Stimulated activated CD4-positive, alpha-beta T cell treated with anti-CD3 and anti-CD28 coated beads, TNF-alpha, amount 100 ng/mL, for 24 hours (primary cell): ENCODE measurements at regions not wholly inside any gene's neighbourhood (a gene's known extent, or its start where the extent isn't known, plus 50 kb on each side); places are given as distances from the start of the nearest gene placed in this dataset.

Source experiments
- DNase-seq, 3 experiments: peaks; one replicate each; pipeline ENCODE4 v3.0.0-alpha.2; 2020; ENCODE audit warnings: low read depth in 3 of 3

- no peak for DNase-seq
These were observed 182.1 kb upstream of the TET2 start for GRCh38 chr4:104964410-104965175.

DNA sequence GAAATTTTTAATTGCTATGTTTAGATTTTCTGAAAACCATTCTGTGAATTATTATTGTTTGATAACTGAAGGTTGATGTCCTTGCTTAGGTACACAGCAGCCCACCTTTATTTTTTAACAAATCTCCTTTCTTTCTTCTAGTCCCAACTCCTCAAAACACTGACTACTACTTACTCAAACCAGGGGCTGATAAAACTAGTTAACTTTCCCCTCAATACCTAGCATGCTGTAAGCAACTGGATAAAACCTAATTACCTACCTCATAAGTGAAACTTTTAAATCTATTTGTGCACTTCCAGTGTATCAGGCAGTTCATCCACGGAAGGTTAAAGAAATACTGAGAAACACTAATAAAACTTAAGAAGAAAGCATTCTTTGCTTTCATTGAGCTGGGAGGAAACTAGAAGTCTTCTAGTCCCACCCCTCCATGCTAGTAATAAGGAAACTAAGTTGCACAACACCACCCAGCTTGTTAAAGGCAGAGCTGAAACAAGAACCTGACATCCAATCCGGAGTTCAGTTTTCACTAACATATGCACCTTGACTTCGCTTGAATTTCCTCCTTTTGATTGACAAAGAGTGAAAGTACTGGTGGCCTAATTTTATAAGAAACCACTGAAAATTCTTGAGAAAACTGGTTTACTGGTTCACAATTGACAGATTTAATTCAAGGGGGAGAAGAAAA, 180.2 kb upstream of the TET2 start:
- peak in 1 of 3 experiments; percentile 17 for DNase-seq

DNA sequence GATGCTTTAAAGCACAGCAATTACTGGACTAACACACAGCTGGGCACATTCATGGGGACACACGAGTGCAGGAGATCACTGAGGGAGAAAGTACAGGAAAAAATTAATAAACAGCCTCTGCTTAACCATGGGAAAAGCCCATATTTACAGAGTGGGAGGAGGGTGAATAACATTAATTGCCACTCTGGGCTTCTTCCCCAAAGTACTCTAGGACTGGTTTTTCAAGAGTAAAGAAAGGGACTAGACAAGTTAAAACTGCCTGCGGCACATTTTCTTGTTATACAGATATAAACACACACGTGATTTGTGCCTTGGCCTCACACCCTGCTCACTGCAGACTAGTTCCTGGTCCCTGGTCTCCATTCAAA, 179.7 kb upstream of the TET2 start:
- no peak for DNase-seq

GRCh38 chr4:104969394-104970082, 177.1 kb upstream of the TET2 start:
- DNase-seq, result no peak

DNA sequence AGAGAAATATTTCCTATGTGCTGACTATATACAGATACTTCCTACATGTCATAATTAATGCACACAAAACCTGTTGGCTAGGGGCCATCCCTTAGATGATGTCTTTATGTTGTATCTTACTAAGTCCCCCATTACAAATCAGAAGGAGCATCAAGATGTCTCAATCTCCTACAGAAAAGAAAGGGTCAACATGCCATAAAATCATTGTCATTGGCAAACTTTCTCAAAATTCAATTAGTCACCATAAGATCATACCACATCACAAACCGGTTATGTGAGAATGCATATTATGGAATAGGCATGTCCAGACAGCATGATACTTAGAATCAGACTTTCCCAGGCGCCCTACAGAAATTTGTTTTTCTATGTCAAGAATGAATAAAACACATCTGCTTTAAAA, 175.2 kb upstream of the TET2 start:
- DNase-seq, result no peak

DNA sequence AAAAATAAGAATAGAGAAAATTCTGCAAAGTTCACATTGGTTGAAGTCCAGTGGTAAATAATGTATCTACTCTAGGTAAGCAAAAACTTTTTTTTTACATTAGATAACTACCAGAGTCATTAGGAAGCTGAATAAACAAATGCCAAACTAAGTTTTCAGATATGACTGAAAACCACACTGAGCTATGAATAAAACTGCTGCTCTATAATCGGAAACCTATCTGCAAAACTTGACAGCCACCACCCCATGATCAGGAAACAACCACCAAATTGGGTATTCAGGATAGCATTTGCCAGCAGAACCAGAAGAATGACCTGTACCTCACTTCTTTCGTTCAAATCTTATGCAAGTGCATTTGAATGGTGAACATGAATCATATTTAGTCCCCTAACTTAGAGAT, 173.0 kb upstream of the TET2 start:
- no peak for DNase-seq

GRCh38 chr4:104975617-104976016, 171.1 kb upstream of the TET2 start:
- DNase-seq, result no peak

DNA sequence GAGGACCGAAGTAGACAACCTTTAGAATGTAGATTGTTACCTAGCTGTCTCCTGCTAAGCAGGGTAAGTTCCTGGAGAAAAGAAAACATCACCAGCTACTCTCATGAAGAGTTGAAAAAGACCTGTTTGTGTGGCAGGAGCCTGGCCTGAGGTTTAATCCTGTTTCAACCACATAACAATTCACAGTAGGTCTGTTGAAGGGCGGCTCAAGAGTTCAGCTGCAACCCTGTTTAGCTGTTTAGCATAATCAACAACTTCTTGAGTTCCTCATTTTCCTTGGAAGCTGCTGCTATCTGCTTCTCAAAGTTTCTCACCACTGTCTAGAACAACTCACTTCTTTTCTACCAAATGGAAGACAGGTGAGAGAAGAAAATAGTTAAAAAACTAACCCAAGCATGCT, 170.4 kb upstream of the TET2 start:
- DNase-seq, result no peak

DNA sequence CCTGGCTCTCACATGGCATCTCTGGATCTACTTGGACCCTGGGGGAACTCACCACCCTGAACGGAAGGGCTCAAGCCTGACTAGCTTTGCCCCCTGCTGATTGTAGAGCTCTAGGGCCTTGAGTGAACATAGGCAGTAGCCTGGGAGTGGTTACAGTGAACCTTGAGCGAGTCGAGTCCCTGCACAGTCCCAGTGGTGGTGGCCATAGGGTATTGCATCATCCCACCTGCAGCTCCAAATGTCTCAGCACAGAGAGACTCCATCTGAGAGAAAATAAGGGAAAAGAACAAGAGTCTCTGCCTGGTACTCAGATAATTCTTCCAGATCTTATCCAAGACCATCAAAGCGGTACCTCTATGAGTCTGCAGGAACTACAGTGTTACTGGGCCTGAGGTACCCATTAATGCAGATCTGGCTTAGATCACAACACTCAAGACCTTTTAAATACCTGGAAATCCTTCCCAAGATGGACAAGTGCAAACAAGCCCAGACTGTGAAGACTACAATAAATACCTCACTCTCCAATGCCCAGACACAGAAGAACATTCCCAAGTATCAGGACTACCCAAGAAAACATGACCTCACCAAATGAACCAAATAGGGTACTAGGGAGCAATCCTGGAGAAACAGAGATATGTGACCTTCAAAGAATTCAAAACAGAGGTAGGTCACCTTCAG, 167.5 kb upstream of the TET2 start:
- no peak for DNase-seq

- no peak for DNase-seq
These were observed 163.0 kb upstream of the TET2 start for GRCh38 chr4:104983615-104984179.

DNA sequence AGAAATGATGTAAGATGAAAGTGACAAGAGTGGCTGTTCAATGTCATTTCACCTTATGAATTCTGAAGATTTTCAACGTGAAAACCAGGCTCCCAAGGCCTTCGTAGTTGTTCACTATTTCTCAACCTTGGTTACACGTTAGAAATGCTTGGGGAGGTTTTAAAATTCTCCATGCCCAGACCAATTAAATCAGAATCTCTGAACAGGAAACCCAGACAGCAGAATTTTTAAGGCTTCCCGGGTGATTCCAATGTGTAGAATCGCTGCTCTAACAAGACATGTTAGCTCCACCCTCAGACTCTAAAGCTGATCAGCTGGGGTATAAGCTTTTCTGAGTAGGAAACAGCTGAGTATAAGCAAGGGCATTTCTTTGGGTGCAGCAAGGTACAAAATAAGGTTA, 160.4 kb upstream of the TET2 start:
- no peak for DNase-seq

DNA sequence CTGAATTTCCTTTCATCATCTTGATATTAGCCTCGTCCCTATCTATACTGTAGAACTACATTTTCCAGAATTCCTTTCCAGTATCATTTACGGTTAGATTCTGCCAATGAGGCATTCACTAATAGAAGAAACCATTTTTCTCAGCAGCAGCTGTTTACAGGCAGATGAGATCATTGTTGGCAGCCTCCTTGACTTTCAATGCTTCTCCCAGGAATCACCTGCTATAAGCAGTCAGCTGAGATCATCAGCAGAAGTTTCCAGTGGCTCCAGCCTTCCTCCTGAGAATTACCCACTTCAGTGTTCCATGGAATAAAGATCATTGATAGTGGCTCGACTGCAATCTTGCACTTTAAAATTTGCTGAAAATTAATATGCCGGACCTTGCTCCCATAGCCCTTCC, 157.3 kb upstream of the TET2 start:
- DNase-seq, result no peak

GRCh38 chr4:105002278-105002677, 144.4 kb upstream of the TET2 start:
- DNase-seq, result no peak

DNA sequence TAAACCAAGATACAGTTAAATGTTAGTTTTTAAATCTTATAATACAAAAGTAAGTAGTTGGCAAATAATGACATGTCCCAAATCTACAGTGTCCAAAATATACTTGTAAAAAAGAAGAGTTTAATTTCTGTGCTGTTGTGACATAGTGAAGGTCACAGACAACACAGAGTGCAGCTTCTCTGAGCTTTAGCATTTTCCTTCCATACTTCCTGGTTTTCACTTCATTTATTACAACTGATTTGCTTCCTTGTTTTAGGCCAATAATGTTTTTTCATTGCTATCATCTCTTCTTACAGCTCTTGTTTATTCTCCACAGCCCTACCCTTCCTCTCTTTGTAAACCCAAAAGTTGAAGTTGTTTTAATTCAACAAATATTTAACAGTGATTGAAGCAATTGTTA, 132.4 kb upstream of the TET2 start:
- DNase-seq, result no peak

- DNase-seq, result no peak
These were observed 132.0 kb upstream of the TET2 start for GRCh38 chr4:105014635-105015034.

GRCh38 chr4:105015750-105016149, 130.9 kb upstream of the TET2 start:
- no peak for DNase-seq

DNA sequence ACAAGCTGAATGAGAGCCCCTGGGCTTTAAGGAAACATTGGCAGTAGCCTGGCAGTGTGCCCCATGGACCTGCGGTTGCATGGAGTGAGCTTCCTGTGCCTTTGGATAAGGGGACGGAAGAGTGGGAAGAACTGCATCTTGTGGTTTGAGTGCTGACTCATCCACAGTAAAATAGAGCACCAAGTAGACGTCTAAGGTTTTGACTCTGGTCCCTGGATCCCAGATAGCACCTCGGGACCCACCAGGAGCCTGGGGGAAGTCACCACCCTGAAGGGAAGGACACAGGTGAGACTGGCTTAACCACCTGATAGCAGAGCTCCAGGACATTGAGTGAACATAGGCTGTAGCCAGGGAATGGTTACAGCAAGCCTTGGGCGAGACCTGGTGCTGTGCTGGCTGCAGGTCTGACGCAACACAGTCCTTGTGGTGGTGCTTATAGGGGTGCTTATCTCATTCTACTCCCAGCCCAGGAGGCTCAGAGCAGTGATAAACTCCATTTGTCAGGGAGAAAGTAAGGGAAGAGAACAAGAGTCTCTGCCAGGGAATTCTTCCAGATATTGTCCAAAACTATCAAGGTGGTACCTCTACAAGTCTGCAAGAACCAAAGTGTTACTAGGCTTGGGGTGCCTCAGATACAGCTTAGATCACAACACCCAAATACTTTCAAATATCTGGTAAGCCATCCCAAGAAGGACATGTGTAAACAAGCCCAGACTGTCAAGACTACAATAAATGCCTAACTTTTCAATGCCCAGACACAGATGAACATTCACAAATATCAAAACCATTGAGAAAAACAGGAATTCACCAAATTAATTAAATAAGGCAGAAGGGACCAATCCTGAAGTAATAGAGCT, 123.6 kb upstream of the TET2 start:
- DNase-seq, result no peak

GRCh38 chr4:105023668-105024055, 123.0 kb upstream of the TET2 start:
- DNase-seq, result no peak

DNA sequence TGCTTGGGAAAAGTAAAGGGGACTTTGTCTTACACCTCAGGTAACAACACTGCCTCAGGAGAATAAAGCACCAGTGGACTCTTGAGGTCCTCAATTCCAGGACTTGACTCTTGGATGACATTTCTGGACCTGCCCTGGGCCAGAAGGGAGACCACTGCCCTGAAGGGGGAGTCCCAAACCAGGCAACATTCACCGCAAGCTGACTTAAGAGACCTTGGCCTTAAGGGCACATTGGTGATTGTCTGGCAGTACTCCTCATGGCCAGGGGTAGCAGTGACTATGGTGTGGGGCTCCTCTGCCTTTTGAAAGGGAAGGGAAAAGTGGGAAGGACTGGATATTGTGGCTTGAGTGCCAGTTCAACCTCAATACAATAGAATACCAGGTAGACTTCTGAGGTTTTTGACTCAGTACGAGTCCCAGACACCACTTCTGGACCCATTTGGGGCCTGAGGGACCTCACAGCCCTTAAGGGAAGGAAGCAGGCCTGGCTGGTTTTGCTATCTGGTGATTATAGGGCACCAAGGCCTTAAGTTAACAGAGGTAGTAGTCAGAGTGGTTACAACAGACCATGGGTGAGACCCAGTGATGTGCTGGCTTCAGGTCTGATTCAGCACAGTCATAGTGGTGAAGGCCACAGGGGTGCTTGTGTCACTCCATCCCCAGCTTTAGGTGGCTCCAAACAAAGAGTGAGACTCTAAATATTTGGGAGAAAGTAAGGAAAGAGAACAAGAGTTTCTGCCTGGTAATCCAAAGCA, 121.2 kb upstream of the TET2 start:
- no peak for DNase-seq

GRCh38 chr4:105036991-105037390, 109.7 kb upstream of the TET2 start:
- no peak for DNase-seq
